ENCODE measurements at regions not wholly inside any gene's neighbourhood (a gene's known extent, or its start where the extent isn't known, plus 50 kb on each side); places are given as distances from the start of the nearest gene placed in this dataset.
"Not testable (repeated sequence)": the region's sequence is repeated elsewhere in the genome, so short reads cannot be mapped to it uniquely, and the experiment has no call there.

GRCh38 chr4:108409691-108410090, 210.7 kb upstream of the RPL34 start:
- not testable (repeated sequence) for TF ChIP-seq CTCF (IDR thresholded peaks at IDR 0.05); POLR2A (IDR thresholded peaks at IDR 0.05; ENCODE audit: low read depth); EP300 (IDR thresholded peaks at IDR 0.05)

All from esophagus muscularis mucosa (tissue), 4 donors.